HUES64 (cell line): ENCODE measurements at regions not wholly inside any gene's neighbourhood (a gene's known extent, or its start where the extent isn't known, plus 50 kb on each side); places are given as distances from the start of the nearest gene placed in this dataset.
A peak's percentile ranks its signal among the peaks of the same experiment; 100 is the strongest.

Experiments used
- H3K27ac ChIP-seq: 2 replicates; pipeline ENCODE4 v1.7.0; 2013; ENCODE audit warnings: low read depth, low read length, inconsistent platforms
- H3K27me3 ChIP-seq: 2 replicates; pipeline ENCODE4 v1.6.1; 2013; ENCODE audit warnings: mild to moderate bottlenecking, low read length; ENCODE audit not compliant: insufficient read depth
- H3K36me3 ChIP-seq: 2 replicates; pipeline ENCODE4 v1.6.1; 2013; ENCODE audit warnings: mild to moderate bottlenecking, low read length; ENCODE audit not compliant: insufficient read depth
- H3K4me1 ChIP-seq: 2 replicates; pipeline ENCODE4 v1.6.1; 2013; ENCODE audit warnings: mild to moderate bottlenecking, low read length, moderate library complexity; ENCODE audit not compliant: insufficient read depth
- H3K4me3 ChIP-seq: 2 replicates; pipeline ENCODE4 v1.5.1; 2013; ENCODE audit warnings: mild to moderate bottlenecking, low read length, moderate library complexity
- H3K9ac ChIP-seq: 2 replicates; pipeline ENCODE4 v1.6.1; 2013; ENCODE audit warnings: mild to moderate bottlenecking, low read depth, low read length
- H3K9me3 ChIP-seq: 2 replicates; pipeline ENCODE4 v1.6.1; 2013; ENCODE audit warnings: low read depth, low read length; ENCODE audit not compliant: insufficient read depth
- WGBS: fragments of 150-250, 120-280 bp; methylation state at CpG from one replicate; pipeline ENCODE4 v1.1.7; 2013; ENCODE audit warnings: missing lambda C conversion rate; 5-methylcytosine and 5-hydroxymethylcytosine counted together

GRCh38 chr3:194045289-194045688, 90.7 kb upstream of the HES1 start:
- 90% methylated on average over 1 of the region's 1 CpG for WGBS
- Histone ChIP-seq H3K27me3 (no peaks in the 10 kb centered on the region), H3K36me3 (no peaks in the 10 kb centered on the region), H3K4me3 (no peak overlapping the region), H3K9ac (no peak overlapping the region), H3K9me3 (peaks cover 3% of the 10 kb centered on the region; the same call in 1 of the 2 replicates), H3K27ac (no peak overlapping the region), H3K4me1 (no peaks in the 10 kb centered on the region; the same call in 1 of the 2 replicates)

GRCh38 chr3:194045919-194046318, 90.0 kb upstream of the HES1 start:
- peaks cover 8% of the 10 kb centered on the region for H3K9me3 ChIP-seq
- no peak overlapping the region for H3K4me3 ChIP-seq
- H3K27ac ChIP-seq, result no peak overlapping the region
- H3K4me1 ChIP-seq, result no peaks in the 10 kb centered on the region; the same call in 1 of the 2 replicates
- no peak overlapping the region for H3K9ac ChIP-seq
- no peaks in the 10 kb centered on the region for H3K36me3 ChIP-seq
- 95% methylated on average over 2 of the region's 2 CpGs for WGBS
- no peaks in the 10 kb centered on the region for H3K27me3 ChIP-seq

GRCh38 chr3:194046531-194046930, 89.4 kb upstream of the HES1 start:
- Histone ChIP-seq H3K4me1 (no peaks in the 10 kb centered on the region; the same call in 1 of the 2 replicates), H3K27me3 (no peaks in the 10 kb centered on the region), H3K9me3 (peaks cover 14% of the 10 kb centered on the region), H3K27ac (no peak overlapping the region), H3K36me3 (no peaks in the 10 kb centered on the region), H3K9ac (no peak overlapping the region), H3K4me3 (no peak overlapping the region)
- WGBS, result 91% methylated on average over 1 of the region's 1 CpG

- H3K9me3 ChIP-seq, result peaks cover 17% of the 10 kb centered on the region
- H3K36me3 ChIP-seq, result no peaks in the 10 kb centered on the region
- H3K9ac ChIP-seq, result no peak overlapping the region
- H3K27me3 ChIP-seq, result no peaks in the 10 kb centered on the region
- H3K4me1 ChIP-seq, result no peaks in the 10 kb centered on the region; the same call in 1 of the 2 replicates
- H3K27ac ChIP-seq, result no peak overlapping the region
- H3K4me3 ChIP-seq, result no peak overlapping the region
- 87% methylated on average over 4 of the region's 4 CpGs for WGBS
Measured at GRCh38 chr3:194046995-194047645, 88.8 kb upstream of the HES1 start.

- H3K9me3 ChIP-seq, result peaks cover 17% of the 10 kb centered on the region
- peaks cover 10% of the 10 kb centered on the region for H3K27me3 ChIP-seq
- peaks cover 4% of the 10 kb centered on the region; the same call in 1 of the 2 replicates for H3K4me1 ChIP-seq
- H3K9ac ChIP-seq, result no peak overlapping the region
- no peak overlapping the region for H3K4me3 ChIP-seq
- WGBS, result 91% methylated on average over 1 of the region's 1 CpG
- no peaks in the 10 kb centered on the region for H3K36me3 ChIP-seq
- no peak overlapping the region for H3K27ac ChIP-seq
Measured at GRCh38 chr3:194049394-194049793, 86.6 kb upstream of the HES1 start.

- H3K27me3 ChIP-seq, result peaks cover 14% of the 10 kb centered on the region
- 83% methylated on average over 1 of the region's 1 CpG for WGBS
- peaks cover 18% of the 10 kb centered on the region for H3K4me1 ChIP-seq
Measured at GRCh38 chr3:194050782-194051320, 85.1 kb upstream of the HES1 start.

GRCh38 chr3:194051366-194052149, 84.4 kb upstream of the HES1 start:
- peaks cover 17% of the 10 kb centered on the region for H3K9me3 ChIP-seq
- 88% methylated on average over 2 of the region's 2 CpGs for WGBS
- no peak overlapping the region for H3K9ac ChIP-seq
- H3K4me3 ChIP-seq, result no peak overlapping the region
- H3K36me3 ChIP-seq, result no peaks in the 10 kb centered on the region
- H3K4me1 ChIP-seq, result peaks cover 22% of the 10 kb centered on the region
- peaks cover 16% of the 10 kb centered on the region for H3K27me3 ChIP-seq
- no peak overlapping the region for H3K27ac ChIP-seq

More at GRCh38 chr3:194050782-194051320, 85.1 kb upstream of the HES1 start:
- no peak overlapping the region for H3K27ac ChIP-seq
- H3K36me3 ChIP-seq, result no peaks in the 10 kb centered on the region
- no peak overlapping the region for H3K9ac ChIP-seq
- H3K4me3 ChIP-seq, result no peak overlapping the region
- H3K9me3 ChIP-seq, result peaks cover 17% of the 10 kb centered on the region

GRCh38 chr3:194053136-194053535, 82.8 kb upstream of the HES1 start:
- Histone ChIP-seq H3K27me3 (peaks cover 22% of the 10 kb centered on the region), H3K9ac (no peak overlapping the region), H3K9me3 (peaks cover 17% of the 10 kb centered on the region), H3K27ac (no peak overlapping the region), H3K4me3 (no peak overlapping the region), H3K36me3 (no peaks in the 10 kb centered on the region), H3K4me1 (peaks cover 34% of the 10 kb centered on the region)
- 94% methylated on average over 4 of the region's 4 CpGs for WGBS

- H3K4me3 ChIP-seq, result no peak overlapping the region
- H3K27me3 ChIP-seq, result peaks cover 22% of the 10 kb centered on the region
- no peak overlapping the region for H3K27ac ChIP-seq
- H3K9me3 ChIP-seq, result peaks cover 17% of the 10 kb centered on the region
- H3K4me1 ChIP-seq, result peaks cover 40% of the 10 kb centered on the region
- H3K36me3 ChIP-seq, result no peaks in the 10 kb centered on the region
- WGBS, result no CpG with 5 or more reads among the region's 2 CpGs
- no peak overlapping the region for H3K9ac ChIP-seq
Measured at GRCh38 chr3:194054016-194054415, 81.9 kb upstream of the HES1 start.

GRCh38 chr3:194054540-194054939, 81.4 kb upstream of the HES1 start:
- no peak overlapping the region for H3K4me3 ChIP-seq
- H3K27me3 ChIP-seq, result peaks cover 22% of the 10 kb centered on the region
- peak overlapping the region; percentile 23; the same call in 1 of the 2 replicates for H3K27ac ChIP-seq
- H3K9me3 ChIP-seq, result peaks cover 17% of the 10 kb centered on the region
- H3K4me1 ChIP-seq, result peaks cover 43% of the 10 kb centered on the region
- no peak overlapping the region for H3K9ac ChIP-seq
- 32% methylated on average over 5 of the region's 5 CpGs for WGBS
- H3K36me3 ChIP-seq, result no peaks in the 10 kb centered on the region

GRCh38 chr3:194054961-194055360, 81.0 kb upstream of the HES1 start:
- 60% methylated on average over 2 of the region's 3 CpGs for WGBS
- Histone ChIP-seq H3K9ac (no peak overlapping the region), H3K27me3 (peaks cover 22% of the 10 kb centered on the region), H3K4me1 (peaks cover 43% of the 10 kb centered on the region), H3K9me3 (peaks cover 17% of the 10 kb centered on the region), H3K4me3 (no peak overlapping the region), H3K27ac (peak overlapping the region; percentile 23; the same call in 1 of the 2 replicates), H3K36me3 (no peaks in the 10 kb centered on the region)
